BE2C (cell line): ENCODE measurements at regions not wholly inside any gene's neighbourhood (a gene's known extent, or its start where the extent isn't known, plus 50 kb on each side); places are given as distances from the start of the nearest gene placed in this dataset.

Source experiments
- DNase-seq: peaks from one replicate; pipeline ENCODE4 v3.0.0-alpha.2; 2020
- H3K27me3 ChIP-seq: fragments of 250-450 bp; sonication (Bioruptor Pico); 2 replicates; pipeline ENCODE4 v1.5.1; 2020; ENCODE audit warnings: mild to moderate bottlenecking
- H3K36me3 ChIP-seq: fragments of 250-450 bp; sonication (Bioruptor Pico); 2 replicates; pipeline ENCODE4 v1.5.1; 2020; ENCODE audit warnings: mild to moderate bottlenecking
- H3K4me1 ChIP-seq: fragments of 250-450 bp; sonication (Bioruptor Pico); 2 replicates; pipeline ENCODE4 v1.5.1; 2020
- H3K4me3 ChIP-seq: 2 replicates; pipeline ENCODE4 v1.5.1; 2011; ENCODE audit warnings: low read depth, low read length
- H3K9me3 ChIP-seq: fragments of 250-450 bp; sonication (Bioruptor Pico); 2 replicates; pipeline ENCODE4 v1.5.1; 2020
- CTCF ChIP-seq: IDR thresholded peaks from 2 replicates; pipeline ENCODE4 v1.5.1; 2012; ENCODE audit warnings: mild to moderate bottlenecking, low read depth, low read length

GRCh38 chr4:1532549-1533395 lies 126.5 kb upstream of the NKX1-1 start:
- H3K36me3 ChIP-seq, result no peaks in the 10 kb centered on the region
- peaks cover 63% of the 10 kb centered on the region for H3K27me3 ChIP-seq
- no peak for DNase-seq
- no peak overlapping the region for H3K4me3 ChIP-seq
- peaks cover 2% of the 10 kb centered on the region; the same call in 1 of the 2 replicates for H3K4me1 ChIP-seq
- H3K9me3 ChIP-seq, result no peaks in the 10 kb centered on the region
- TF ChIP-seq CTCF, result no peak

- H3K27me3 ChIP-seq, result peaks cover 66% of the 10 kb centered on the region
- no peak for DNase-seq
- TF ChIP-seq CTCF, result no peak
- H3K4me1 ChIP-seq, result peaks cover 2% of the 10 kb centered on the region; the same call in 1 of the 2 replicates
- H3K36me3 ChIP-seq, result no peaks in the 10 kb centered on the region
- H3K4me3 ChIP-seq, result no peak overlapping the region
- no peaks in the 10 kb centered on the region for H3K9me3 ChIP-seq
Measured at GRCh38 chr4:1531683-1532548, 125.7 kb upstream of the NKX1-1 start.

- Histone ChIP-seq H3K9me3 (no peaks in the 10 kb centered on the region), H3K4me1 (peaks cover 2% of the 10 kb centered on the region; the same call in 1 of the 2 replicates), H3K27me3 (peaks cover 71% of the 10 kb centered on the region), H3K4me3 (no peak overlapping the region), H3K36me3 (no peaks in the 10 kb centered on the region)
- TF ChIP-seq CTCF, result no peak
- no peak for DNase-seq
Measured at GRCh38 chr4:1530356-1530755, 124.1 kb upstream of the NKX1-1 start.

GRCh38 chr4:1524761-1525160 lies 118.5 kb upstream of the NKX1-1 start:
- peaks cover 68% of the 10 kb centered on the region for H3K27me3 ChIP-seq
- no peaks in the 10 kb centered on the region for H3K36me3 ChIP-seq
- H3K9me3 ChIP-seq, result no peaks in the 10 kb centered on the region
- TF ChIP-seq CTCF, result no peak
- DNase-seq, result no peak
- H3K4me3 ChIP-seq, result no peak overlapping the region
- H3K4me1 ChIP-seq, result no peaks in the 10 kb centered on the region

GRCh38 chr4:1523907-1524636 lies 117.8 kb upstream of the NKX1-1 start:
- H3K9me3 ChIP-seq, result no peaks in the 10 kb centered on the region
- peaks cover 68% of the 10 kb centered on the region for H3K27me3 ChIP-seq
- DNase-seq, result no peak
- H3K4me1 ChIP-seq, result no peaks in the 10 kb centered on the region
- no peak overlapping the region for H3K4me3 ChIP-seq
- no peaks in the 10 kb centered on the region for H3K36me3 ChIP-seq
- no peak for TF ChIP-seq CTCF
